IMR-90 (cell line): ENCODE measurements at regions not wholly inside any gene's neighbourhood (a gene's known extent, or its start where the extent isn't known, plus 50 kb on each side); places are given as distances from the start of the nearest gene placed in this dataset.

ENCODE experiments used
- ATAC-seq: fragments of 200-7000 bp; cut with Tn5 transposase; 2 replicates; pipeline ENCODE4 v1.9.1; 2020; ENCODE audit warnings: low read depth, mild to moderate bottlenecking, moderate library complexity
- BruUV-seq: library from RNA; stranded (reverse); fragments of 400-500 nt; replicated peaks from 2 replicates; lab custom pipeline; 2021; lab: Mats Ljungman, UMichigan
- CTCF ChIA-PET: fragments of 300-600 bp; formaldehyde crosslinking; extraction: SDS; loops from one replicate; lab custom pipeline; 2021; ENCODE audit warnings: antibody characterized with exemption; lab: Yijun Ruan, JAX
- POLR2A ChIA-PET: fragments of 300-600 bp; sonication (Branson Sonifier 250); formaldehyde crosslinking; loops from one replicate; lab custom pipeline; 2022; ENCODE audit warnings: antibody characterized with exemption; ENCODE audit not compliant: unreplicated experiment; lab: Charles Lee
- DNase-seq: peaks from one replicate; pipeline ENCODE4 v3.0.0; 2013
- H2AFZ ChIP-seq: replicated peaks from 2 replicates; pipeline ENCODE3; 2013; ENCODE audit warnings: low read length, mild to moderate bottlenecking; ENCODE audit not compliant: poor library complexity
- H2AK5ac ChIP-seq: 2 replicates; pipeline ENCODE4 v1.6.1; 2013; ENCODE audit warnings: low read depth, low read length, inconsistent platforms
- H2AK9ac ChIP-seq: replicated peaks from 2 replicates; pipeline ENCODE3; 2013; ENCODE audit warnings: mild to moderate bottlenecking, low read depth, low read length, moderate library complexity; ENCODE audit not compliant: poor library complexity
- H2BK120ac ChIP-seq: 2 replicates; pipeline ENCODE4 v1.6.1; 2013; ENCODE audit warnings: low read depth, low read length, inconsistent platforms
- H2BK15ac ChIP-seq: 3 replicates; pipeline ENCODE4 v1.6.1; 2013; ENCODE audit warnings: low read depth, low read length, inconsistent platforms
- H2BK20ac ChIP-seq: 2 replicates; pipeline ENCODE4 v1.6.1; 2013; ENCODE audit warnings: low read depth, mild to moderate bottlenecking, inconsistent platforms, low read length, moderate library complexity
- H2BK5ac ChIP-seq: 2 replicates; pipeline ENCODE4 v1.6.1; 2013; ENCODE audit warnings: mild to moderate bottlenecking, low read depth, low read length, inconsistent platforms; ENCODE audit not compliant: poor library complexity, severe bottlenecking
- H3K14ac ChIP-seq: replicated peaks from 2 replicates; pipeline ENCODE4 v1.6.1; 2013; ENCODE audit warnings: low read depth, low read length, inconsistent platforms
- H3K18ac ChIP-seq: 2 replicates; pipeline ENCODE4 v1.6.1; 2013; ENCODE audit warnings: low read depth, low read length, control low read depth
- H3K23ac ChIP-seq: 2 replicates; pipeline ENCODE4 v1.6.1; 2013; ENCODE audit warnings: low read depth, low read length, inconsistent platforms
- H3K27ac ChIP-seq: 2 replicates; pipeline ENCODE4 v1.5.1; 2013; ENCODE audit warnings: mild to moderate bottlenecking, control low read depth, low read length; ENCODE audit not compliant: insufficient read depth
- H3K27me3 ChIP-seq: 2 replicates; pipeline ENCODE4 v1.6.1; 2013; ENCODE audit warnings: low read length; ENCODE audit not compliant: control insufficient read depth, insufficient read depth
- H3K36me3 ChIP-seq: 2 replicates; pipeline ENCODE4 v1.6.1; 2013; ENCODE audit warnings: low read length, mixed read lengths; ENCODE audit not compliant: control insufficient read depth, insufficient read depth
- H3K4ac ChIP-seq: 2 replicates; pipeline ENCODE4 v1.6.1; 2013; ENCODE audit warnings: low read depth, low read length, inconsistent platforms
- H3K4me1 ChIP-seq: 2 replicates; pipeline ENCODE4 v1.6.1; 2013; ENCODE audit warnings: low read length, mixed read lengths; ENCODE audit not compliant: control insufficient read depth, insufficient read depth
- H3K4me2 ChIP-seq: 2 replicates; pipeline ENCODE4 v1.6.1; 2013; ENCODE audit warnings: low read depth, mild to moderate bottlenecking, control low read depth, low read length, moderate library complexity
- H3K4me3 ChIP-seq: 2 replicates; pipeline ENCODE4 v1.5.1; 2013; ENCODE audit warnings: low read depth, mild to moderate bottlenecking, control low read depth, low read length, moderate library complexity; ENCODE audit not compliant: insufficient read depth
- H3K56ac ChIP-seq: 2 replicates; pipeline ENCODE4 v1.6.1; 2013; ENCODE audit warnings: low read length, inconsistent platforms; ENCODE audit not compliant: insufficient read depth; ENCODE audit errors: extremely low read depth
- H3K79me1 ChIP-seq, 2 experiments: 2 replicates each; pipeline ENCODE4 v1.6.1; 2013; ENCODE audit warnings: low read length in 2 of 2, inconsistent platforms in 1 of 2, low read depth in 1 of 2
- H3K9ac ChIP-seq: 2 replicates; pipeline ENCODE4 v1.6.1; 2013; ENCODE audit warnings: low read depth, low read length, control low read depth
- H3K9me1 ChIP-seq: 2 replicates; pipeline ENCODE4 v1.6.1; 2013; ENCODE audit warnings: low read length, inconsistent platforms; ENCODE audit not compliant: insufficient read depth
- H3K9me3 ChIP-seq: 2 replicates; pipeline ENCODE4 v1.6.1; 2013; ENCODE audit warnings: low read length; ENCODE audit not compliant: control insufficient read depth, insufficient read depth
- H4K20me1 ChIP-seq: 2 replicates; pipeline ENCODE4 v1.6.1; 2013; ENCODE audit warnings: low read length, inconsistent platforms; ENCODE audit not compliant: insufficient read depth
- H4K5ac ChIP-seq: 2 replicates; pipeline ENCODE4 v1.6.1; 2013; ENCODE audit warnings: mild to moderate bottlenecking, low read depth, low read length, control low read depth
- H4K8ac ChIP-seq, 2 experiments: 2 replicates each; pipeline ENCODE4 v1.6.1; 2013; ENCODE audit warnings: low read depth in 2 of 2, low read length in 2 of 2, control low read depth in 1 of 2, inconsistent platforms in 1 of 2
- H4K91ac ChIP-seq: 2 replicates; pipeline ENCODE4 v1.6.1; 2013; ENCODE audit warnings: low read depth, low read length, inconsistent platforms; ENCODE audit not compliant: insufficient read depth
- BHLHE40 ChIP-seq: fragments of 150-350 bp; IDR thresholded peaks from 2 replicates; pipeline ENCODE4 v1.6.1; 2016; ENCODE audit warnings: mild to moderate bottlenecking, low read depth, low read length
- CEBPB ChIP-seq: IDR thresholded peaks from 2 replicates; pipeline ENCODE4 v1.6.1; 2012; ENCODE audit warnings: low read depth, low read length, improper control_type of control experiment
- CHD1 ChIP-seq: IDR thresholded peaks from 2 replicates; pipeline ENCODE4 v1.6.1; 2012; ENCODE audit warnings: low read depth, low read length, improper control_type of control experiment
- FOS ChIP-seq: fragments of 150-350 bp; IDR thresholded peaks from 2 replicates; pipeline ENCODE4 v1.6.1; 2016; ENCODE audit warnings: low read depth, low read length
- MAFK ChIP-seq: IDR thresholded peaks from 2 replicates; pipeline ENCODE4 v1.6.1; 2012; ENCODE audit warnings: low read depth, low read length, improper control_type of control experiment
- MAZ ChIP-seq: IDR thresholded peaks from 2 replicates; pipeline ENCODE4 v1.6.1; 2012; ENCODE audit warnings: low read depth, mild to moderate bottlenecking, low read length, improper control_type of control experiment, moderate library complexity, borderline replicate concordance
- MXI1 ChIP-seq: IDR thresholded peaks from 2 replicates; pipeline ENCODE4 v1.6.1; 2012; ENCODE audit warnings: low read depth, mild to moderate bottlenecking, low read length, moderate library complexity, borderline replicate concordance
- NFE2L2 ChIP-seq: fragments of 150-350 bp; IDR thresholded peaks from 2 replicates; pipeline ENCODE4 v1.6.1; 2016; ENCODE audit warnings: low read depth, mild to moderate bottlenecking, low read length
- POLR2A ChIP-seq: IDR thresholded peaks from 2 replicates; pipeline ENCODE4 v1.6.1; 2012; ENCODE audit warnings: mild to moderate bottlenecking, low read depth, low read length
- RAD21 ChIP-seq: IDR thresholded peaks from 2 replicates; pipeline ENCODE4 v1.6.1; 2012; ENCODE audit warnings: low read length, improper control_type of control experiment
- RCOR1 ChIP-seq: IDR thresholded peaks from 2 replicates; pipeline ENCODE4 v1.6.1; 2012; ENCODE audit warnings: mild to moderate bottlenecking, low read length, improper control_type of control experiment; ENCODE audit not compliant: insufficient replicate concordance
- RFX5 ChIP-seq: IDR thresholded peaks from 2 replicates; pipeline ENCODE4 v1.8.0; 2012; ENCODE audit warnings: low read depth, mild to moderate bottlenecking, low read length, moderate library complexity
- SMC3 ChIP-seq: fragments of 150-350 bp; IDR thresholded peaks from 2 replicates; pipeline ENCODE4 v1.6.1; 2016; ENCODE audit warnings: low read depth, mild to moderate bottlenecking, antibody characterized with exemption, low read length, moderate library complexity
- WGBS, 2 experiments: methylation state at CpG; one replicate each; pipeline versions ENCODE4 v1.1.5 to v1.1.7; 2013; ENCODE audit warnings: missing lambda C conversion rate in 2 of 2; ENCODE audit not compliant: insufficient read length in 1 of 2; ENCODE audit errors: extremely low coverage in 2 of 2; 5-methylcytosine and 5-hydroxymethylcytosine counted together
- dilution Hi-C: fragments of 300-500 bp; cut with HindIII; formaldehyde crosslinking; loops from one replicate; pipeline ENCODE4 v1.14.3; 2018; ENCODE audit warnings: low sequenced_read_pairs; ENCODE audit not compliant: unreplicated experiment
- in situ Hi-C: fragments of 300-500 bp; cut with MboI; formaldehyde crosslinking; loops from 3 replicates; pipeline ENCODE4 v1.14.3; 2019; ENCODE audit warnings: low sequenced_read_pairs, inconsistent platforms, mixed read lengths
- intact Hi-C: fragments of 100-400 bp; cut with micrococcal nuclease; formaldehyde crosslinking; loops from 2 replicates; pipeline ENCODE4 v1.10.0; 2022
- TF ChIP-seq, protein P1 (sequence below): conservative IDR thresholded peaks from 2 replicates; pipeline ENCODE4 v1.5.1; 2012; ENCODE audit warnings: mild to moderate bottlenecking, low read depth, low read length, improper control_type of control experiment
- TF ChIP-seq, protein P2 (sequence below): fragments of 150-350 bp; IDR thresholded peaks from 2 replicates; pipeline ENCODE4 v1.6.1; 2016; ENCODE audit warnings: low read depth, mild to moderate bottlenecking, low read length, moderate library complexity, borderline replicate concordance
- TF ChIP-seq, protein P3 (sequence below): fragments of 150-350 bp; IDR thresholded peaks from 2 replicates; pipeline ENCODE4 v1.6.1; 2017; ENCODE audit warnings: mild to moderate bottlenecking, antibody characterized with exemption, low read length, low read depth

DNA sequence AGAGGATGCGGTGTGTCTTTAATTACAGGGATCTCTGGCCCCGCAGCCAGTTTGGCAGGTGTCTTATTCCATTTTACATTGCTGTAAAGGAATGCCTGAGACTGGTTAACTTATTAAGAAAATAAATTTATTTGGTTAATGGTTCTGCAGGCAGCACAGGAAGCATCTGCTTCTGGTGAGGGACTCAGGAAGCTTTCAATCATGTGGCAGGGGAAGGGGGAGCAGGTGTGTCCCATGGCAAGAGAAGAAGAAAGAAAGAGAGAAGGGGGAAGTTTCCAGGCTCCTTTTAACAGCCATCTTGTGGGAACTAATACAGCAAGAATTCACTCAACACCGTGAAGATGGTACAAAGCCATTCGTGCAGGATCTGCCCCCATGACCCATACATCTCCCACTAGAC is 128.0 kb upstream of the CRBN start:
- Histone ChIP-seq H3K36me3 (no peaks in the 10 kb centered on the region), H3K9ac (no peak overlapping the region), H3K9me3 (peaks cover 18% of the 10 kb centered on the region), H3K14ac (no peak overlapping the region), H2BK120ac (no peak overlapping the region), H3K9me1 (no peaks in the 10 kb centered on the region), H3K79me1 (no peaks in the 10 kb centered on the region), H3K27me3 (no peaks in the 10 kb centered on the region), H3K18ac (no peak overlapping the region), H4K8ac (no peak overlapping the region), H3K4ac (no peak overlapping the region), H2BK5ac (no peak overlapping the region), H4K5ac (no peak overlapping the region), H4K91ac (no peak overlapping the region), H3K27ac (no peak overlapping the region), H3K4me2 (no peak overlapping the region), H2AK5ac (no peak overlapping the region), H3K56ac (no peak overlapping the region), H3K23ac (no peak overlapping the region), H4K20me1 (no peaks in the 10 kb centered on the region), H3K4me1 (no peaks in the 10 kb centered on the region), H3K4me3 (no peak overlapping the region), H2BK15ac (no peak overlapping the region), H2AFZ (no peak overlapping the region), H2AK9ac (no peak overlapping the region), H2BK20ac (no peak overlapping the region)
- CTCF ChIA-PET, result no interaction called here
- TF ChIP-seq MAFK, result no peak
- no peak for TF ChIP-seq MXI1
- no peak for TF ChIP-seq FOS
- no peak for TF ChIP-seq RAD21
- TF ChIP-seq NFE2L2, result no peak
- no peak for TF ChIP-seq RFX5
- no peak for TF ChIP-seq CEBPB
- TF ChIP-seq, protein P1, sequence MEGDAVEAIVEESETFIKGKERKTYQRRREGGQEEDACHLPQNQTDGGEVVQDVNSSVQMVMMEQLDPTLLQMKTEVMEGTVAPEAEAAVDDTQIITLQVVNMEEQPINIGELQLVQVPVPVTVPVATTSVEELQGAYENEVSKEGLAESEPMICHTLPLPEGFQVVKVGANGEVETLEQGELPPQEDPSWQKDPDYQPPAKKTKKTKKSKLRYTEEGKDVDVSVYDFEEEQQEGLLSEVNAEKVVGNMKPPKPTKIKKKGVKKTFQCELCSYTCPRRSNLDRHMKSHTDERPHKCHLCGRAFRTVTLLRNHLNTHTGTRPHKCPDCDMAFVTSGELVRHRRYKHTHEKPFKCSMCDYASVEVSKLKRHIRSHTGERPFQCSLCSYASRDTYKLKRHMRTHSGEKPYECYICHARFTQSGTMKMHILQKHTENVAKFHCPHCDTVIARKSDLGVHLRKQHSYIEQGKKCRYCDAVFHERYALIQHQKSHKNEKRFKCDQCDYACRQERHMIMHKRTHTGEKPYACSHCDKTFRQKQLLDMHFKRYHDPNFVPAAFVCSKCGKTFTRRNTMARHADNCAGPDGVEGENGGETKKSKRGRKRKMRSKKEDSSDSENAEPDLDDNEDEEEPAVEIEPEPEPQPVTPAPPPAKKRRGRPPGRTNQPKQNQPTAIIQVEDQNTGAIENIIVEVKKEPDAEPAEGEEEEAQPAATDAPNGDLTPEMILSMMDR, result no peak
- TF ChIP-seq BHLHE40, result no peak
- TF ChIP-seq SMC3, result no peak
- TF ChIP-seq POLR2A, result no peak
- TF ChIP-seq CHD1, result no peak
- no peak for TF ChIP-seq MAZ
- TF ChIP-seq, protein P2, sequence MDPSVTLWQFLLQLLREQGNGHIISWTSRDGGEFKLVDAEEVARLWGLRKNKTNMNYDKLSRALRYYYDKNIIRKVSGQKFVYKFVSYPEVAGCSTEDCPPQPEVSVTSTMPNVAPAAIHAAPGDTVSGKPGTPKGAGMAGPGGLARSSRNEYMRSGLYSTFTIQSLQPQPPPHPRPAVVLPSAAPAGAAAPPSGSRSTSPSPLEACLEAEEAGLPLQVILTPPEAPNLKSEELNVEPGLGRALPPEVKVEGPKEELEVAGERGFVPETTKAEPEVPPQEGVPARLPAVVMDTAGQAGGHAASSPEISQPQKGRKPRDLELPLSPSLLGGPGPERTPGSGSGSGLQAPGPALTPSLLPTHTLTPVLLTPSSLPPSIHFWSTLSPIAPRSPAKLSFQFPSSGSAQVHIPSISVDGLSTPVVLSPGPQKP, result no peak
- TF ChIP-seq, protein P3, sequence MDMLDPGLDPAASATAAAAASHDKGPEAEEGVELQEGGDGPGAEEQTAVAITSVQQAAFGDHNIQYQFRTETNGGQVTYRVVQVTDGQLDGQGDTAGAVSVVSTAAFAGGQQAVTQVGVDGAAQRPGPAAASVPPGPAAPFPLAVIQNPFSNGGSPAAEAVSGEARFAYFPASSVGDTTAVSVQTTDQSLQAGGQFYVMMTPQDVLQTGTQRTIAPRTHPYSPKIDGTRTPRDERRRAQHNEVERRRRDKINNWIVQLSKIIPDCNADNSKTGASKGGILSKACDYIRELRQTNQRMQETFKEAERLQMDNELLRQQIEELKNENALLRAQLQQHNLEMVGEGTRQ, result no peak
- TF ChIP-seq RCOR1, result no peak
- ATAC-seq, result no peak
- no peak for DNase-seq
- no TSS peak for BruUV-seq
- no CpG with 5 or more reads among the region's 4 CpGs for WGBS, 2 experiments
- POLR2A ChIA-PET, result no interaction called here
- intact Hi-C loops (no loop called here), dilution Hi-C loops (no loop called here), in situ Hi-C loops (no loop called here)
